ENCODE measurements at regions not wholly inside any gene's neighbourhood (a gene's known extent, or its start where the extent isn't known, plus 50 kb on each side); places are given as distances from the start of the nearest gene placed in this dataset.

DNA sequence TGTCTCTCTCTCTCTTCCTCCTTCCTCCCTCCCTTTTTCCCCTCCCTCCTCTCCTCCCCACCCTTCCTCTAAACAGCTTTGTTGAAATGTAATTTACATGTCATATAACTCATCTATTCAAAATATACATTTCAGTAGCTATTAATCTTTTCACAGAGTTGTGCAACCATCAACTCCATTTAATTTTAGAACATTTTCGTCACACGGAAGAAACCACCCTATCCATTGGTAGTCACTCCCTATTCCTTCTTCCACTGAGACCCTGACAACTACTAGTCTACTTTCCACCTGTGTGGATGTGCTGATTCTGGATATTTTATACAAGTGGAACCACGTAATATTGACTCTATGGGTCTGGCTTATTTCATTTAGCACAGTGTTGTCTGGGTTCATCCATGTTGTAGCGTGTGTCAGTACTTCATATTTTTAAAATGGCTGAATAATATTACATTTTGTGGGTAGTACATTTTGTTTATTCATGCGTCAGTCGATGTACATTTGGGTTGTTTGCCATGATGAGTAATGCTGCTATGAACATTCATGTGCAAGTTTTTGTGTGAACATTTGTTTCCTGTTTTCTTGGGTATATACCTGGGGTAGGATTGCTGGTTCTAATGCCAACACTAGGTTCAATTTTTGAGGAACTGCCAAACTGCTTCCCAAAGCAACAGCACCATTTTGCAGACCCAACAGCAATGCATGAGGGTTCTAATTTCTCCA lies 100.1 kb upstream of the GCFC2 start:
- H3K27ac Mint-ChIP-seq, result no peak overlapping the region
- peaks cover 2% of the 10 kb centered on the region for H3K27me3 Mint-ChIP-seq
- H3K4me1 Mint-ChIP-seq, result no peaks in the 10 kb centered on the region
- H3K4me3 Mint-ChIP-seq, result no peak overlapping the region
- H3K36me3 Mint-ChIP-seq, result no peaks in the 10 kb centered on the region
- H3K9me3 Mint-ChIP-seq, result no peaks in the 10 kb centered on the region

DNA sequence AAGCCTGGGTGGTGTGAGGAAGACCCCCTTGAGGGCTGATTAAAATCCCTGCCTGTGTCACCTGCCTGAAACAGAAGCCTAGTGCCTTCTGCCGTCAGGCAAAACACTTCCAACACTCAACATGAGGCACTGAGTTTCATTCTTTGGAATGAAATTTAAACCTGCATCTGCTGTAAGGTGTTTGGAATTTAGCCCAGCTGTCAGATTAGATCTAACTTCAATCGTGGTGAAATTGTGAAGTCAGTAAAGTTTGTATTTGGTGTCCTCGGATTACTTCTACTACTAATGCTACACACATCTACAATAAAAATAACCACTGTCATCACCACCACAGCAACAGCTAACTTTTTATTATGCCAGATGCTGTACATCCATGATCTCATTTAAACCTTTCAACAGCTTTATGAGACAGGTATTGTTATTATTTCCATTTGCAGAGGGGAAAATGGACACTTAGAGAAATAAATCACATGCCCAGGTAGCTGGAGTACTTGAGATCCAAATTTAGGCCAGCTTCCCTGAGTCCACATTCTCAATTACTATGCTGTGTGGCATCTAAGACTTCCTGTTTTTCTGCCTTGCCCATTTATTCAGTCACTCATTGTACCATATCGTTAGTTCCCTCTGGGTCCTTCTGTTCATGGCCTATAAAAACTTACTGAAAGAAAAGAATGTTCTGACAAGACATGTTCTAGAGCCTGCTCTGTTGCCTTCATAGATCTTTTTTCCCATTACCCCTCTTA lies 98.2 kb upstream of the GCFC2 start:
- Mint-ChIP-seq H3K27ac (no peak overlapping the region), H3K9me3 (no peaks in the 10 kb centered on the region), H3K4me1 (no peaks in the 10 kb centered on the region), H3K4me3 (no peak overlapping the region), H3K27me3 (peaks cover 1% of the 10 kb centered on the region), H3K36me3 (no peaks in the 10 kb centered on the region)

GRCh38 chr2:75807992-75808391 lies 97.3 kb upstream of the GCFC2 start:
- Mint-ChIP-seq H3K4me3 (no peak overlapping the region), H3K27ac (no peak overlapping the region), H3K9me3 (no peaks in the 10 kb centered on the region), H3K36me3 (no peaks in the 10 kb centered on the region), H3K4me1 (no peaks in the 10 kb centered on the region), H3K27me3 (peaks cover 1% of the 10 kb centered on the region)

- Mint-ChIP-seq H3K27me3 (peaks cover 4% of the 10 kb centered on the region), H3K4me1 (no peaks in the 10 kb centered on the region), H3K36me3 (no peaks in the 10 kb centered on the region), H3K4me3 (no peak overlapping the region), H3K27ac (no peak overlapping the region), H3K9me3 (no peaks in the 10 kb centered on the region)
Measured at GRCh38 chr2:75801234-75801982, 90.7 kb upstream of the GCFC2 start.

DNA sequence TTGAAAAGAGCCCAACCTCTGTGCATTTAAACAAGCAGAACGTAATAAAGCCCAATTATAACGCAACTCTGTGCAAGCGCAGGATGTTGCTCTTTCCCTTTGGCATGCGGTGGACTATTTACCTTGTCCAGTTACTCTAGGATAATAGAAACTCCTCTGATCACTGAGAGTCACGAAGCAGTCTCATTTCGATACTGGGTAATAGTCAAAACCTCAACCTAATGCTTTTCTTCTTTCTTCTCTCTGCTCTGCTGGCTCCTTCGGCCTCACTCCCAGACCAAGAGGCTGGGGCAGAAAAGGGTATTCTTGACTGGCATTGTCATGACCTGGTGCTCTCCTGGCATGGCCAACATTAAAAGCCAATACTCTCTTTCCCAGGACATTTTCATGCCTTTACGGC lies 89.7 kb upstream of the GCFC2 start:
- no peaks in the 10 kb centered on the region for H3K9me3 Mint-ChIP-seq
- no peak overlapping the region for H3K4me3 Mint-ChIP-seq
- no peaks in the 10 kb centered on the region for H3K36me3 Mint-ChIP-seq
- peaks cover 2% of the 10 kb centered on the region for H3K27me3 Mint-ChIP-seq
- no peaks in the 10 kb centered on the region for H3K4me1 Mint-ChIP-seq
- H3K27ac Mint-ChIP-seq, result no peak overlapping the region

- Mint-ChIP-seq H3K27ac (no peak overlapping the region), H3K4me3 (no peak overlapping the region), H3K9me3 (no peaks in the 10 kb centered on the region), H3K27me3 (peaks cover 2% of the 10 kb centered on the region), H3K36me3 (no peaks in the 10 kb centered on the region), H3K4me1 (no peaks in the 10 kb centered on the region)
Measured at GRCh38 chr2:75799859-75800258, 89.1 kb upstream of the GCFC2 start.

GRCh38 chr2:75798569-75798968 lies 87.9 kb upstream of the GCFC2 start:
- Mint-ChIP-seq H3K4me1 (no peaks in the 10 kb centered on the region), H3K9me3 (no peaks in the 10 kb centered on the region), H3K27ac (no peak overlapping the region), H3K27me3 (peaks cover 4% of the 10 kb centered on the region), H3K36me3 (no peaks in the 10 kb centered on the region), H3K4me3 (no peak overlapping the region)

- Mint-ChIP-seq H3K27me3 (peaks cover 5% of the 10 kb centered on the region), H3K9me3 (no peaks in the 10 kb centered on the region), H3K4me1 (no peaks in the 10 kb centered on the region), H3K4me3 (no peak overlapping the region), H3K36me3 (no peaks in the 10 kb centered on the region), H3K27ac (no peak overlapping the region)
Measured at GRCh38 chr2:75792996-75793395, 82.3 kb upstream of the GCFC2 start.

DNA sequence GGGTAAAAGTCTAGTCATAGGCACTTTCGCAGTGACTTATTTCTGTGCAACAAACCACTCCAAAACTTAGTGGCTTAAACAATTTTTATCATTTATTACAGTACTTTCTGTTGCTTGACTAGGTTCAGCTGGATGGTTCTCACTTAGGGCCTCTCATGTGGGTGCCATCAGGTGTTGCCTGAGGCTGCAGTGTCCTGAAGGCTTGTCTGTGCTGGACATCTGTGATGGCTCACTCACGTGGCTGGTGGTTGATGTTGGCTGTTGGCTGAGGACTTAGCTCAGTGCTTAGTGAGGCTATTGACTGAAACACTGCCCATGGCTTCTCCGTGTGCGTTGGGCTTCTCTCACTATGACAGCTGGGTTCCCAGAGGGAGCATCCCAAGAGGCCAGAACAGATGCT lies 81.4 kb upstream of the GCFC2 start:
- Mint-ChIP-seq H3K27me3 (peaks cover 5% of the 10 kb centered on the region), H3K27ac (no peak overlapping the region), H3K4me1 (no peaks in the 10 kb centered on the region), H3K9me3 (no peaks in the 10 kb centered on the region), H3K4me3 (no peak overlapping the region), H3K36me3 (no peaks in the 10 kb centered on the region)

DNA sequence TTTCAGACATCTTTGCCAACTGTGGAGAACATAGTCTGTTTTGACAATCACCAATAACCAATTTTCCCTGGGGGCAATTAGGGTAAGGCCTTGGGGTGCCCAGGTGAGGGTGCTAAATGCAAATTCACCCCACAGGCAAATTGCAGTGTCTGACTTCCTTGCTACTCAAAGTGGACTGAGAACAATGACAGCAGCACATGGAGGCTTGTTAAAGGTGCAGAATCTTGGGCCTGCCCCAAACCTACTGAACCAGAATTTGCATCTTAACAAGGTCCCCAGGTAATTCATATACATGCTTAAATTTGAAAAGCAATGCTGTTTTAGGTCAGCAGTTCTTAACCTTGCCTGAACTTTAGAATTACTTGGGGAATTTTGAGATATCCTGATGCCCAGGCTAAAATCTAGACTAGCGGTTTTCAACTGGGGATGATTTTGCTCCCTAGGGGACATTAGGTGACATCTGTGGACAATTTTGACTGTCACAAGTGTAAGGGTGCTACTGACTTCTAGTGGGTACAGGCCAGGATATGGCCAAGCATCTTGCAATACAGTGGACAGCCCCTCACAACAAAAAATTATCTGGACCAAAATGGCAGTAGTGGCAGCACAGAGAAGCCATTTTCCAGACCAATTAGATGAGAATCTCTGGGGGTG lies 80.2 kb upstream of the GCFC2 start:
- H3K27ac Mint-ChIP-seq, result no peak overlapping the region
- H3K4me3 Mint-ChIP-seq, result no peak overlapping the region
- no peaks in the 10 kb centered on the region for H3K36me3 Mint-ChIP-seq

DNA sequence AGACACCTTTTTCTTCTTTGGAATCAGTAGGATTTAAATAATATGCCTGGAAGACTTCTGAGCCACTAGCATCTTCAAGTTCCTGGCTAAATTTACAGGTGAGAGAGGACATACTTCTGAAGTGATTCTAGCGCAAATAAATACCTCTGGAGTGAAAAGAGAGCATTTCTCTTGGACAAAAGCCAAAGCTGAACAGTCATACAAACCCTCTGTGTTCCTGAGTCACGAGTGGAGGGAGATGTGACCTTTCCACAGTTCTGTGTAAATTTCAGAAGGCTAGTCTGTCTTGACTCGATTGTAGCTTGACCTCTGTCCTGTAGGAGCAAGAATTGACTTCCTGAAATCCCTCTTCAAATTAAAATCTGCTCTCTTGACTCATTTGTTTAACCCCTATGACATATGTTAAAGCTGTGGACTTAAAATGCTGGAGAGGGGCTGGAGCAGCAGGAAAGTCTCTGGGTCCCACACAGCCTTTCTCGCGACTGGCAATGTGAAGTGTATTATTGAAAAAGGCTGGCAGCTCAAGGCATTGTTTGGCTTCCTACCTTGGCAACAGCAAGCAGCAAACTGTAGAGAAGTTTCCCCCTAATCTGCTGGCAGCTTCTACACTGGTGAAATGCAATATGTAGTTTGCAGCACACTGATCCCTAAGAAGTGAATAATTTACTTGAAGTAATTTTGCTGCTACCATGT lies 79.6 kb upstream of the GCFC2 start:
- Mint-ChIP-seq H3K36me3 (no peaks in the 10 kb centered on the region), H3K9me3 (no peaks in the 10 kb centered on the region), H3K4me3 (no peak overlapping the region), H3K27ac (no peak overlapping the region), H3K27me3 (peaks cover 3% of the 10 kb centered on the region), H3K4me1 (no peaks in the 10 kb centered on the region)

More for the DNA sequence above, 80.2 kb upstream of the GCFC2 start:
- Mint-ChIP-seq H3K4me1 (no peaks in the 10 kb centered on the region), H3K27me3 (peaks cover 3% of the 10 kb centered on the region), H3K9me3 (no peaks in the 10 kb centered on the region)

DNA sequence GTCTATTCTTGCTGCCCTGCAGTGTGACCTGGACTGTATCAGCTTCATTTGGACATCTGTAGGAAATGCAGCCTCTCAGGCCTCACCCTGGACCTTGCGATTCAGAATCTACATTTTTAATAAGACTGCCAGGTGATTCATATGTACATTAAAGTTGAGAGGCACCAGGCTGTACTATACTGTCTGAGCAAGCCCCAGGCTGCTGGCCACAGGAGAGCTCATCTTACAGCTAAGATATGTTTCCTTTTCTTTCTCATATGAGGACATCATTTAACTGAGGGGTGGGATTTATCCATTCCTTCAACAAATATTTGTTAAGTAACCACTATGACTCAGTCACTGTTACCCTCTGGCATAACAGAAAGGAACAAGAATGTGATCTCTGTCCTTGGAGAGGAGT lies 78.2 kb upstream of the GCFC2 start:
- Mint-ChIP-seq H3K4me3 (no peak overlapping the region), H3K9me3 (no peaks in the 10 kb centered on the region), H3K27ac (no peak overlapping the region), H3K27me3 (peaks cover 3% of the 10 kb centered on the region), H3K4me1 (no peaks in the 10 kb centered on the region), H3K36me3 (no peaks in the 10 kb centered on the region)

DNA sequence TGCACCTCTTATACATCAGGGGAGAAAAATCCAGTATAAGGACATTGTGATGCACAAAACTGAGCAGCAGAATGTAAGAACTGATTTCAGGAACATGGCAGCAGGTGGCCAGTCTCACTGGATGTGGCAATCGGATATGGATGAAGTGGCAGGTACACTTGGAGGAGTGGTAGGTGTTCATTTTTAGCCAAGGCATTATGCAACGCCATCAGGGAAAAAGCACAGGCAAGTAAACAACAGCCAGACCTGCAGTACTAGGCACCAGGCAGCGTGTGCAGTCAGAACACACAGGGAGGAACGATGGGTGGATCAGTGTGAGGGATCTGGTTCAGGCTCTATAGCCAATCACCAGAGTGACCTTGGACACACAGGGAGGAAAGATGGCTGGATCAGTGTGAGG lies 77.4 kb upstream of the GCFC2 start:
- H3K36me3 Mint-ChIP-seq, result no peaks in the 10 kb centered on the region
- no peak overlapping the region for H3K4me3 Mint-ChIP-seq
- H3K4me1 Mint-ChIP-seq, result no peaks in the 10 kb centered on the region
- H3K27me3 Mint-ChIP-seq, result peaks cover 1% of the 10 kb centered on the region
- no peaks in the 10 kb centered on the region for H3K9me3 Mint-ChIP-seq
- no peak overlapping the region for H3K27ac Mint-ChIP-seq

GRCh38 chr2:75787532-75788132 lies 76.9 kb upstream of the GCFC2 start:
- H3K4me1 Mint-ChIP-seq, result no peaks in the 10 kb centered on the region
- no peaks in the 10 kb centered on the region for H3K9me3 Mint-ChIP-seq
- H3K27ac Mint-ChIP-seq, result no peak overlapping the region
- H3K4me3 Mint-ChIP-seq, result no peak overlapping the region
- H3K36me3 Mint-ChIP-seq, result no peaks in the 10 kb centered on the region
- peaks cover 1% of the 10 kb centered on the region for H3K27me3 Mint-ChIP-seq

GRCh38 chr2:75775311-75775823 lies 64.7 kb upstream of the GCFC2 start:
- H3K36me3 Mint-ChIP-seq, result no peaks in the 10 kb centered on the region
- H3K4me1 Mint-ChIP-seq, result no peaks in the 10 kb centered on the region
- no peak overlapping the region for H3K27ac Mint-ChIP-seq
- H3K27me3 Mint-ChIP-seq, result peaks cover 31% of the 10 kb centered on the region
- H3K4me3 Mint-ChIP-seq, result no peak overlapping the region
- peaks cover 9% of the 10 kb centered on the region for H3K9me3 Mint-ChIP-seq
